Heart right ventricle (tissue), 16 donors: ENCODE measurements at regions not wholly inside any gene's neighbourhood (a gene's known extent, or its start where the extent isn't known, plus 50 kb on each side); places are given as distances from the start of the nearest gene placed in this dataset.
A peak's percentile ranks its signal among the peaks of the same experiment; 100 is the strongest.

Experiments used
- ATAC-seq, 8 donors: fragments of 200-7000 bp; cut with Tn5 transposase; one replicate each; pipeline ENCODE4 v1.9.1; 2020; ENCODE audit warnings: mild to moderate bottlenecking in 8 of 8, moderate library complexity in 8 of 8, moderate number of reproducible peaks in 1 of 8
- DNase-seq, 2 donors: peaks; one replicate each; pipeline ENCODE4 v3.0.0-alpha.2; 2020
- H3K27ac ChIP-seq, 10 donors: fragments of 200-600 bp; sonication (generic) in 2 of 10; one replicate each; pipeline versions ENCODE4 v1.5.0 to v1.8.0; 2020 to 2022; ENCODE audit warnings: mild to moderate bottlenecking in 3 of 10
- H3K27me3 ChIP-seq, 7 donors: fragments of 200-600 bp; one replicate each; pipeline ENCODE4 v1.8.0; 2021 to 2022; ENCODE audit warnings: mild to moderate bottlenecking in 2 of 7
- H3K36me3 ChIP-seq, 9 donors: fragments of 200-600 bp; sonication (generic) in 1 of 9; one replicate each; pipeline versions ENCODE4 v1.5.0 to v1.8.0; 2020 to 2022; ENCODE audit warnings: mild to moderate bottlenecking in 2 of 9
- H3K4me1 ChIP-seq, 9 donors: fragments of 200-600 bp; sonication (generic) in 1 of 9; one replicate each; pipeline versions ENCODE4 v1.5.0 to v1.8.0; 2020 to 2022; ENCODE audit warnings: mild to moderate bottlenecking in 4 of 9
- H3K4me3 ChIP-seq, 10 donors: fragments of 200-600 bp; sonication (generic) in 2 of 10; one replicate each; pipeline versions ENCODE4 v1.5.0 to v1.8.0; 2020 to 2022; ENCODE audit warnings: mild to moderate bottlenecking in 7 of 10, moderate library complexity in 2 of 10
- H3K9me3 ChIP-seq, 11 donors: fragments of 200-600 bp in 10 of 11; sonication (generic) in 2 of 11; one replicate each; pipeline versions ENCODE4 v1.5.0 to v1.8.0; 2013 to 2022; ENCODE audit warnings: mild to moderate bottlenecking in 2 of 11, control low read depth in 1 of 11, moderate library complexity in 1 of 11
- CTCF ChIP-seq, 9 donors: fragments of 200-600 bp; sonication (generic) in 2 of 9; IDR thresholded peaks; one replicate each; pipeline versions ENCODE4 v1.5.0 to v1.8.0; 2021 to 2022; ENCODE audit warnings: antibody characterized with exemption in 9 of 9, mild to moderate bottlenecking in 5 of 9, moderate library complexity in 1 of 9
- WGBS, 2 donors: extraction: QIAGEN DNeasy Blood & Tissue Kit; methylation state at CpG; one replicate each; pipeline ENCODE4 v1.1.7; 2013; ENCODE audit warnings: inconsistent platforms in 1 of 2; 5-methylcytosine and 5-hydroxymethylcytosine counted together
- intact Hi-C, 10 donors: fragments of 100-400 bp; cut with DNase I; formaldehyde crosslinking; loops; one replicate each; pipeline versions ENCODE4 v1.11.1 to v1.14.2; 2022
- donor health status: Arrhythmogenic right ventricular cardiomyopathy.
- donor health status: ischemic (EF 13 %, LVEDD 7.1; RV severe dilation, severe dysfunction).
- donor health status: healthy with polysubstance abuse.
- donor health status: DM: no; HTN: yes; CAD: no.
- donor health status: DM: no; HTN: no; CAD: no.
- donor health status: ischemic (EF 25% LVEDD 6.9; RV normal size, moderate dysfunction).
- donor health status: ischemic (EF 25% LVEDD 5.7; RV mildly dilated, moderate dysfunction).
- donor health status: healthy.
- donor health status: DM: yes; HTN: yes; CAD: no.
- donor health status: Ischemic cardiomyopathy.
- donor health status: ischemic (EF 35%, LVEDD 5.7; RV mildly dilated, moderate dysfunction).
- donor health status: nonischemic (EF 11% LVEDD 7.7; RV severe dilation, severe dysfunction).
- donor health status: DM: yes; HTN: yes; CAD: no.
- donor health status: PGD.
- donor health status: ischemic (EF 29% LVEDD 5.4; RV normal size, mild dysfunction).
- donor health status: nonischemic (EF 23%, LVEDD 6.1; RV moderate dilation, normal function).

DNA sequence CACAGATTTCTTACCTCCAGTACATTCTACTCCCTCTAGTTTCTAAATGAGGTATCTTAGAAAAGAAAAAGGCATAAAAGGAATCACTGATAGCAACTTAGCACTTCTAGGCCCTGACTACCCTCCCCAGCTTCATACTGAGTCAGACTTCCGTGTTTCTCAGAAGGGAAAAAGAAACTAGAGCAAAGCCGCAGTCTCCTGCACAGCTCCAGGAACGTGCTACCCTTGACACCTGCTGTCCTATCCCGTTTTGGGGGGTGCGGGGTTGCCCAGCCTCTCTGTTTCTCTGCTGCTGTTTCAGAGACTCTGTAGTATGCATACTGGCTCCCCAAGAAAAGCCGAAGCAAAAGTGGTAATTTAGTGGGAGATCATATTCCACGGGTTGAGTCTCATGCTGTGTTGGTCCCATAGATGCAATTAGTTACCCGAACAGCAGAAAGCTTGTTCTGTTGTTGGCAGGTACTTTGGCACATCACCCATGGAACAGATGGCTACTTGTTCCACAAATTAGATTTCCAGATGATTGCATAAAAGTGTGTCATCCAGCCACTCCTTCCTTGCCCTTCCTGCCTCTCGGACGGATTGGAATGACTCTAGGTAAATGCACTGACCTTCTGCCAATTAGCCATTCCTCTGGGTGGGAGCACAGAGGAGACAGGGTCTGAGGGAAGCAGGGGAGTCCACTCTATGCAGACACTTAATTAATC is 438.1 kb downstream of the FUT8 start:
- H3K9me3 ChIP-seq = no peaks in the 10 kb centered on the region
- H3K4me3 ChIP-seq = no peak overlapping the region
- ATAC-seq = no peak
- peaks cover 0 to 27% (median 0%) of the 10 kb centered on the region in 9 donors for H3K4me1 ChIP-seq
- H3K36me3 ChIP-seq = no peaks in the 10 kb centered on the region
- intact Hi-C loops = no loop called here
- DNase-seq = no peak
- no peaks in the 10 kb centered on the region for H3K27me3 ChIP-seq
- H3K27ac ChIP-seq = peak overlapping the region in 1 of 10 donors; percentile 42
- WGBS, 2 donors = 73 to 79% methylated on average over 10 of the region's 10 CpGs
- no peak for TF ChIP-seq CTCF (IDR thresholded peaks at IDR 0.05)

- H3K27ac ChIP-seq = no peak overlapping the region
- peaks cover 0 to 27% (median 0%) of the 10 kb centered on the region in 9 donors for H3K4me1 ChIP-seq
- WGBS, 2 donors = 34 to 36% methylated on average over 2 of the region's 2 CpGs
- H3K36me3 ChIP-seq = no peaks in the 10 kb centered on the region
- no peak for TF ChIP-seq CTCF (IDR thresholded peaks at IDR 0.05)
- DNase-seq = no peak
- no peaks in the 10 kb centered on the region for H3K27me3 ChIP-seq
- intact Hi-C loops = no loop called here
- H3K9me3 ChIP-seq = no peaks in the 10 kb centered on the region
- no peak overlapping the region for H3K4me3 ChIP-seq
- no peak for ATAC-seq
Observed at GRCh38 chr14:65852689-65853088, 440.2 kb downstream of the FUT8 start.

GRCh38 chr14:65853407-65853955 is 441.0 kb downstream of the FUT8 start:
- 76 to 78% methylated on average over 7 of the region's 7 CpGs for WGBS, 2 donors
- no peak overlapping the region for H3K4me3 ChIP-seq
- DNase-seq (no peak), ATAC-seq (no peak)
- TF ChIP-seq CTCF (IDR thresholded peaks at IDR 0.05) = no peak
- H3K36me3 ChIP-seq = no peaks in the 10 kb centered on the region
- intact Hi-C loops = no loop called here
- no peaks in the 10 kb centered on the region for H3K27me3 ChIP-seq
- H3K9me3 ChIP-seq = no peaks in the 10 kb centered on the region
- H3K4me1 ChIP-seq = peaks cover 0 to 22% (median 0%) of the 10 kb centered on the region in 9 donors
- H3K27ac ChIP-seq = no peak overlapping the region

DNA sequence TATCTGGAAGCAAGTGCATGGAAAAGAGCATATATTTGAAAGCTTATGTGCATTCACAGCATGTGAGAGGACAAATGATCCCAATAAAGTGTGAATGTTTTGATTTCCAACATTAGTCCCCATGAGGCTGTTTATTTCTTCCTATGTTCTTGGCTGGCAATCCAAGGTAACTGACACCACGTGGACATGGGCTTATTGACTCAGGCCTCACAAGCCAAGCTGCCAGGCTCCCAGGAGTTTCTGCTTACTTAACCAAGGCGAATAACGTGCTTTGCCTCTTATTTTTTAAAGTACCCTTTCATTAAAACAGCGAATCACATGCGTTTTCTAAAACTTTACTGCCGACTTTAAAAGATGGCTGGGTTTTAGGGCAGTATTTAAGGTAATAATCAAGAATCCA is 441.7 kb downstream of the FUT8 start:
- no peak for TF ChIP-seq CTCF (IDR thresholded peaks at IDR 0.05)
- Histone ChIP-seq H3K4me3 (no peak overlapping the region), H3K36me3 (no peaks in the 10 kb centered on the region), H3K4me1 (peaks cover 0 to 17% (median 0%) of the 10 kb centered on the region in 9 donors), H3K27me3 (no peaks in the 10 kb centered on the region), H3K9me3 (no peaks in the 10 kb centered on the region), H3K27ac (no peak overlapping the region)
- ATAC-seq (no peak), DNase-seq (no peak)
- 83 to 88% methylated on average over 6 of the region's 6 CpGs for WGBS, 2 donors
- intact Hi-C loops = no loop called here
